CD14-positive monocyte (primary cell): ENCODE measurements at regions not wholly inside any gene's neighbourhood (a gene's known extent, or its start where the extent isn't known, plus 50 kb on each side); places are given as distances from the start of the nearest gene placed in this dataset.

Experiments used
- DNase-seq, 3 donors: peaks; one replicate each; pipeline ENCODE4 v3.0.0-alpha.2; 2011 to 2022
- H2AFZ ChIP-seq: 2 replicates; pipeline ENCODE4 v1.6.0; 2012; ENCODE audit warnings: mild to moderate bottlenecking, low read depth, low read length, inconsistent platforms; ENCODE audit not compliant: insufficient read depth, poor library complexity, severe bottlenecking
- H3K27ac ChIP-seq, 2 donors: 1 replicate in 1 of 2; 2 replicates in 1 of 2; pipeline ENCODE4 v1.5.1; 2012 to 2013; ENCODE audit warnings: low read length in 2 of 2, control low read depth in 1 of 2, inconsistent platforms in 1 of 2, low read depth in 1 of 2, mild to moderate bottlenecking in 1 of 2
- H3K27me3 ChIP-seq, 2 donors: one replicate each; pipeline versions ENCODE4 v1.6.0 to v1.6.1; 2011 to 2013; ENCODE audit warnings: low read length in 2 of 2; ENCODE audit not compliant: control insufficient read depth in 2 of 2, insufficient read depth in 2 of 2
- H3K36me3 ChIP-seq, 2 donors: replicated peaks in 1 of 2; 1 replicate in 1 of 2; 2 replicates in 1 of 2; pipeline versions ENCODE4 v1.5.1 to v1.6.1; 2012 to 2013; ENCODE audit warnings: low read length in 2 of 2, control low read depth in 1 of 2, inconsistent platforms in 1 of 2, mild to moderate bottlenecking in 1 of 2; ENCODE audit not compliant: insufficient read depth in 2 of 2, control insufficient read depth in 1 of 2
- H3K4me1 ChIP-seq, 2 donors: 1 replicate in 1 of 2; 2 replicates in 1 of 2; pipeline versions ENCODE4 v1.5.1 to v1.6.1; 2012 to 2013; ENCODE audit warnings: low read length in 2 of 2, control low read depth in 1 of 2, inconsistent platforms in 1 of 2, mild to moderate bottlenecking in 1 of 2, moderate library complexity in 1 of 2; ENCODE audit not compliant: insufficient read depth in 2 of 2, control insufficient read depth in 1 of 2
- H3K4me2 ChIP-seq: replicated peaks from 2 replicates; pipeline ENCODE3; 2012; ENCODE audit warnings: low read length, moderate library complexity, mild to moderate bottlenecking; ENCODE audit not compliant: poor library complexity, severe bottlenecking; ENCODE audit errors: extremely low read depth
- H3K4me3 ChIP-seq, 3 experiments: fragments of 200-600 bp in 1 of 3; sonication (generic) in 1 of 3; replicated peaks in 1 of 3; 1 replicate in 2 of 3; 2 replicates in 1 of 3; pipeline ENCODE4 v1.5.1; 2011 to 2013; ENCODE audit warnings: low read length in 3 of 3, mild to moderate bottlenecking in 3 of 3, control low read depth in 2 of 3, low read depth in 2 of 3, inconsistent platforms in 1 of 3, moderate library complexity in 1 of 3
- H3K79me2 ChIP-seq: 2 replicates; pipeline ENCODE4 v1.6.0; 2012; ENCODE audit warnings: mild to moderate bottlenecking, control low read depth, inconsistent platforms, low read length, moderate library complexity; ENCODE audit not compliant: insufficient read depth
- H3K9ac ChIP-seq: 2 replicates; pipeline ENCODE4 v1.6.0; 2017; ENCODE audit warnings: low read length, mild to moderate bottlenecking; ENCODE audit not compliant: insufficient read depth, poor library complexity, severe bottlenecking
- H3K9me3 ChIP-seq, 2 donors: replicated peaks in 1 of 2; 1 replicate in 1 of 2; 2 replicates in 1 of 2; pipeline versions ENCODE4 v1.5.1 to v1.6.1; 2012 to 2013; ENCODE audit warnings: low read length in 2 of 2, control low read depth in 1 of 2; ENCODE audit not compliant: control insufficient read depth in 1 of 2, insufficient read depth in 1 of 2
- H4K20me1 ChIP-seq: 2 replicates; pipeline ENCODE4 v1.6.0; 2012; ENCODE audit warnings: mild to moderate bottlenecking, low read length, control low read depth, moderate library complexity; ENCODE audit not compliant: insufficient read depth
- H3K27ac Mint-ChIP-seq, 7 donors: one replicate each; pipeline ENCODE4 v1.8.0; 2020; ENCODE audit warnings: mild to moderate bottlenecking in 7 of 7, mixed read lengths in 7 of 7, moderate library complexity in 6 of 7, inconsistent platforms in 2 of 7
- H3K27me3 Mint-ChIP-seq, 3 donors: one replicate each; pipeline ENCODE4 v1.8.0; 2021 to 2022; ENCODE audit warnings: low read depth in 3 of 3, mild to moderate bottlenecking in 3 of 3, mixed read lengths in 3 of 3, moderate library complexity in 3 of 3, inconsistent platforms in 1 of 3
- H3K36me3 Mint-ChIP-seq, 2 donors: one replicate each; pipeline ENCODE4 v1.8.0; 2020; ENCODE audit warnings: mixed read lengths in 2 of 2, inconsistent platforms in 1 of 2, mild to moderate bottlenecking in 1 of 2
- H3K4me1 Mint-ChIP-seq: one replicate; pipeline ENCODE4 v1.8.0; 2020; ENCODE audit warnings: mild to moderate bottlenecking, mixed read lengths
- H3K4me3 Mint-ChIP-seq, 2 donors: one replicate each; pipeline ENCODE4 v1.8.0; 2020; ENCODE audit warnings: mild to moderate bottlenecking in 2 of 2, mixed read lengths in 2 of 2, moderate library complexity in 1 of 2
- H3K9me3 Mint-ChIP-seq, 7 donors: one replicate each; pipeline ENCODE4 v1.8.0; 2020 to 2022; ENCODE audit warnings: mixed read lengths in 7 of 7, mild to moderate bottlenecking in 6 of 7, moderate library complexity in 6 of 7, inconsistent platforms in 2 of 7
- WGBS: methylation state at CpG from one replicate; pipeline ENCODE4 v1.1.5; 2013; ENCODE audit warnings: missing lambda C conversion rate; ENCODE audit not compliant: insufficient coverage; 5-methylcytosine and 5-hydroxymethylcytosine counted together
- intact Hi-C, 2 donors: fragments of 100-400 bp; cut with micrococcal nuclease; formaldehyde crosslinking; loops; one replicate each; pipeline versions ENCODE4 v1.15.0 to v1.15.1; 2023
- TF ChIP-seq, protein P1 (sequence below): fragments of 200-600 bp; IDR thresholded peaks from one replicate; pipeline ENCODE4 v1.8.0; 2022; ENCODE audit warnings: antibody characterized with exemption, mild to moderate bottlenecking

GRCh38 chr2:16362611-16363010 is 303.0 kb downstream of the CYRIA start:
- intact Hi-C loops = no loop called here
- Histone ChIP-seq H3K9me3 (peaks cover 0 to 2% of the 10 kb centered on the region in 2 donors), H3K4me1 (no peaks in the 10 kb centered on the region), H3K36me3 (no peaks in the 10 kb centered on the region), H4K20me1 (no peaks in the 10 kb centered on the region), H3K9ac (no peak overlapping the region), H3K4me2 (no peak overlapping the region), H3K27me3 (no peaks in the 10 kb centered on the region), H2AFZ (no peak overlapping the region), H3K27ac (no peak overlapping the region), H3K79me2 (no peaks in the 10 kb centered on the region), H3K4me3 (no peak overlapping the region)
- DNase-seq = no peak
- H3K27ac Mint-ChIP-seq = no peak overlapping the region
- H3K4me1 Mint-ChIP-seq = no peaks in the 10 kb centered on the region
- peaks cover 0 to 12% (median 5%) of the 10 kb centered on the region in 7 donors for H3K9me3 Mint-ChIP-seq
- 60% methylated on average over 2 of the region's 4 CpGs for WGBS
- TF ChIP-seq, protein P1, sequence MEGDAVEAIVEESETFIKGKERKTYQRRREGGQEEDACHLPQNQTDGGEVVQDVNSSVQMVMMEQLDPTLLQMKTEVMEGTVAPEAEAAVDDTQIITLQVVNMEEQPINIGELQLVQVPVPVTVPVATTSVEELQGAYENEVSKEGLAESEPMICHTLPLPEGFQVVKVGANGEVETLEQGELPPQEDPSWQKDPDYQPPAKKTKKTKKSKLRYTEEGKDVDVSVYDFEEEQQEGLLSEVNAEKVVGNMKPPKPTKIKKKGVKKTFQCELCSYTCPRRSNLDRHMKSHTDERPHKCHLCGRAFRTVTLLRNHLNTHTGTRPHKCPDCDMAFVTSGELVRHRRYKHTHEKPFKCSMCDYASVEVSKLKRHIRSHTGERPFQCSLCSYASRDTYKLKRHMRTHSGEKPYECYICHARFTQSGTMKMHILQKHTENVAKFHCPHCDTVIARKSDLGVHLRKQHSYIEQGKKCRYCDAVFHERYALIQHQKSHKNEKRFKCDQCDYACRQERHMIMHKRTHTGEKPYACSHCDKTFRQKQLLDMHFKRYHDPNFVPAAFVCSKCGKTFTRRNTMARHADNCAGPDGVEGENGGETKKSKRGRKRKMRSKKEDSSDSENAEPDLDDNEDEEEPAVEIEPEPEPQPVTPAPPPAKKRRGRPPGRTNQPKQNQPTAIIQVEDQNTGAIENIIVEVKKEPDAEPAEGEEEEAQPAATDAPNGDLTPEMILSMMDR = no peak
- peaks cover 0 to 4% (median 0%) of the 10 kb centered on the region in 3 donors for H3K27me3 Mint-ChIP-seq
- H3K36me3 Mint-ChIP-seq = no peaks in the 10 kb centered on the region
- H3K4me3 Mint-ChIP-seq = no peak overlapping the region

DNA sequence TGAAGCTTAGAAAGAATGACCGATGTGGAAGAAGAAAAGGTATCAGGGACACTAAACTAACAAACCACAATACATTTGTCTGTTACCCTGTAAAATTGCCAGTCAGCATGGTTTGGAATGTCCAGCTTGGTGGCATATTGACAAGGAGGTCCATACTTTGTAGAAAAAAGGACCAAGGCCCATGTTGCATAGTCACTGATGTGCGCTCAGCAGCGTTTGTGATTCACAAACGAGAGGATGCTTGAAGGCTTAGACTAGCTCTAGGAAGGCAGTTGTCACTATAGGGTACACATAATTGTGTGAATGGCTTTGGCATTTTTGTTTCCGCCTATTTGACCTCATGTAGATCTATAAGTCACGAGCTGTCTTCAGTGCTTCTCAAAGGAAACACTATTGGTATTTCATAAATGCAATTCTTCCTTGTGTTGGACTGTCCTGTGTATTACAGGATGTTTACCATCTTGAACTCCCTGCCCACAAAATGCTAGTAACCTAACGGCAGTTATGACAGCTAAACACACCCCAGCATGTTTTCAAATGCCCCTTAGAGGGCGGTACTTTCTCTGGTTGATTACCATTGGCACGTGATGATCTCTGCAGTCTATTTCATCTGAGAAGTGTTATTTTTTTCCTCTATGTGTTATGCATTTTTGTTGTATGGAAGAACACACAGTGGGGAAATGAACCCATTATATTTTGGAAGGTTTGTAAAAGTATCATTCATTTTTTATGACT is 304.2 kb downstream of the CYRIA start:
- DNase-seq = no peak
- no peak overlapping the region for H3K27ac ChIP-seq
- Mint-ChIP-seq H3K27me3 (peaks cover 0 to 4% (median 0%) of the 10 kb centered on the region in 3 donors), H3K9me3 (peaks cover 1 to 12% (median 6%) of the 10 kb centered on the region in 7 donors), H3K27ac (no peak overlapping the region), H3K4me1 (no peaks in the 10 kb centered on the region), H3K36me3 (no peaks in the 10 kb centered on the region), H3K4me3 (no peak overlapping the region)
- no peaks in the 10 kb centered on the region for H3K4me1 ChIP-seq
- no peak overlapping the region for H3K9ac ChIP-seq
- H3K4me3 ChIP-seq = no peak overlapping the region
- intact Hi-C loops = no loop called here
- TF ChIP-seq, protein P1 = no peak
- no peak overlapping the region for H3K4me2 ChIP-seq
- H3K27me3 ChIP-seq = no peaks in the 10 kb centered on the region
- H3K79me2 ChIP-seq = no peaks in the 10 kb centered on the region
- no peak overlapping the region for H2AFZ ChIP-seq
- no peaks in the 10 kb centered on the region for H3K36me3 ChIP-seq
- 91% methylated on average over 3 of the region's 9 CpGs for WGBS
- H3K9me3 ChIP-seq = peaks cover 6 to 8% of the 10 kb centered on the region in 2 donors
- no peaks in the 10 kb centered on the region for H4K20me1 ChIP-seq
